Activated naive CD8-positive, alpha-beta T cell treated with anti-CD3 and anti-CD28 coated beads, Interleukin-2, amount 10 ng/mL, durations not matched to agents 7 days and 5 days (primary cell): ENCODE measurements at regions not wholly inside any gene's neighbourhood (a gene's known extent, or its start where the extent isn't known, plus 50 kb on each side); places are given as distances from the start of the nearest gene placed in this dataset.
"Not testable (repeated sequence)": the region's sequence is repeated elsewhere in the genome, so short reads cannot be mapped to it uniquely, and the experiment has no call there.

Experiments
- ATAC-seq: fragments of 150-1000 bp; cut with Tn5 transposase; one replicate; pipeline ENCODE4 v1.10.0; 2021; ENCODE audit warnings: low read depth, moderate library complexity
- POLR2A ChIA-PET: fragments of 350-600 bp; sonication (Branson Sonifier 250); formaldehyde crosslinking; loops from one replicate; lab custom pipeline; 2021; ENCODE audit warnings: antibody characterized with exemption; lab: Charles Lee
- DNase-seq: peaks from one replicate; pipeline ENCODE4 v3.0.0; 2021
- H3K27ac Mint-ChIP-seq: one replicate; pipeline ENCODE4 v1.8.0; 2022; ENCODE audit warnings: mild to moderate bottlenecking, mixed read lengths
- H3K27me3 Mint-ChIP-seq: one replicate; pipeline ENCODE4 v1.8.0; 2022; ENCODE audit warnings: mild to moderate bottlenecking, moderate library complexity, mixed read lengths
- H3K36me3 Mint-ChIP-seq: one replicate; pipeline ENCODE4 v1.8.0; 2021; ENCODE audit warnings: mild to moderate bottlenecking, mixed read lengths
- H3K4me1 Mint-ChIP-seq: one replicate; pipeline ENCODE4 v1.8.0; 2021; ENCODE audit warnings: mixed read lengths
- H3K4me3 Mint-ChIP-seq: one replicate; pipeline ENCODE4 v1.8.0; 2022; ENCODE audit warnings: mild to moderate bottlenecking, moderate library complexity, mixed read lengths
- H3K9me3 Mint-ChIP-seq: one replicate; pipeline ENCODE4 v1.8.0; 2021; ENCODE audit warnings: mixed read lengths

DNA sequence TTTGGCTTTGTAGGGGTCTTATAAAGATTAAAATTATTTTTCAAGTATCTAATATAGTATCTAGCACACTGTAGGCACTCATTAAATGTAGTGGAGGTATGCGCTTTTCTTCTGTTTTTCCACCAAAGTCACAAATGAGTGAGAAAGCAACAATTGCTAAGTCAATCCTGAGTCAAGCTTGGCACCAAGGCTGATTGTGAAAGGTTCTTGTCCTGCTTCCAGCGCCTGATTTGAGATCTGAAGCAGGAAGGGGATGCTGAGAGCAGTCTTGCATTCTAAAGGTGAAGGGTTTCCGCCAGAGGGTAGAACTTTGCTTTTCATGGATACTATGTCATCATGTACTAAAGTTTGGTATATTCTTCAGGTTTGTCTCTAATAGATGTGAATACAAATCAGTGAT lies 64.9 kb upstream of the DAAM1 start:
- Mint-ChIP-seq H3K27me3 (peaks cover 41% of the 10 kb centered on the region), H3K4me3 (no peak overlapping the region), H3K27ac (no peak overlapping the region), H3K4me1 (no peaks in the 10 kb centered on the region), H3K9me3 (no peaks in the 10 kb centered on the region), H3K36me3 (no peaks in the 10 kb centered on the region)
- POLR2A ChIA-PET: no interaction called here
- ATAC-seq (no peak), DNase-seq (no peak)

DNA sequence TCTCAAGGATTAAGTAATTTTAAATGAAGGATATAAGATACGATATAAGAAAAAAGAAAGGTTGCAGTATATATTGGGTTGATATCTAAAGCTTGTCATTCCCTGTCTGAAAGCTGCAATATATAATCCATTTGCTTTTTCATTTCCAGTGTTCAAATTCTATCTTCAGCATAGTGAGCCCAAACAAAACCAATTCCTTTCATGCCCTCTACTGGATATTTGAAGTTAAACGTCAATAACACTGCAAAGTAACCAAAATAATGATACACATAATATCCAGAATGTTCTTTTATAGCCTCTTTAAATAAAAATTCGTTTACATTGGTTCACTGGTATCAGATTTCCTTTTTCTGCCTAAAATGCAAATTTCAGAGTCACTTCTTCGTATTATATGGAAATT lies 64.5 kb upstream of the DAAM1 start:
- Mint-ChIP-seq H3K4me1 (no peaks in the 10 kb centered on the region), H3K27ac (no peak overlapping the region), H3K27me3 (peaks cover 45% of the 10 kb centered on the region), H3K36me3 (no peaks in the 10 kb centered on the region), H3K4me3 (no peak overlapping the region), H3K9me3 (no peaks in the 10 kb centered on the region)
- POLR2A ChIA-PET: no interaction called here
- no peak for DNase-seq
- no peak for ATAC-seq

DNA sequence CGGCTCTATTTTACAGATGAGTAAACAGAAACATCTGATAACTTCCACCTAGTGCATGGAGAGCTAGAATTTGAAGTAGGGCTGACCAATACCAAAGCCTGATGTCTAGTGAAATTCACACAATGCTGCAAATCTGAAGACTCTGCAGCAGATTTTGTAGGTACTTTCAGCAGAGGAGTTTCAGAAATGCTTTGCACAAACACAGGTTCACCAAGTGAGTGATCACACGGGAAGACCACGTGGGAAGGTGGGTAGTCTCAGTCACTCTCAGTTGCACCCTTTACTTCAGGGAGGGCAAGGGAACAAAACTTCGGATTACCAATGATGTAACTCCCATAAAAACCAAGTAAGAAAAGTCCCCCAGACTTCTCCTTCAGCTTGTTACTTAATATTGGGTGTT lies 63.3 kb upstream of the DAAM1 start:
- peaks cover 42% of the 10 kb centered on the region for H3K27me3 Mint-ChIP-seq
- no peak overlapping the region for H3K27ac Mint-ChIP-seq
- no peak overlapping the region for H3K4me3 Mint-ChIP-seq
- no peak for ATAC-seq
- no peaks in the 10 kb centered on the region for H3K9me3 Mint-ChIP-seq
- POLR2A ChIA-PET: no interaction called here
- no peaks in the 10 kb centered on the region for H3K4me1 Mint-ChIP-seq
- H3K36me3 Mint-ChIP-seq: no peaks in the 10 kb centered on the region
- DNase-seq: no peak

DNA sequence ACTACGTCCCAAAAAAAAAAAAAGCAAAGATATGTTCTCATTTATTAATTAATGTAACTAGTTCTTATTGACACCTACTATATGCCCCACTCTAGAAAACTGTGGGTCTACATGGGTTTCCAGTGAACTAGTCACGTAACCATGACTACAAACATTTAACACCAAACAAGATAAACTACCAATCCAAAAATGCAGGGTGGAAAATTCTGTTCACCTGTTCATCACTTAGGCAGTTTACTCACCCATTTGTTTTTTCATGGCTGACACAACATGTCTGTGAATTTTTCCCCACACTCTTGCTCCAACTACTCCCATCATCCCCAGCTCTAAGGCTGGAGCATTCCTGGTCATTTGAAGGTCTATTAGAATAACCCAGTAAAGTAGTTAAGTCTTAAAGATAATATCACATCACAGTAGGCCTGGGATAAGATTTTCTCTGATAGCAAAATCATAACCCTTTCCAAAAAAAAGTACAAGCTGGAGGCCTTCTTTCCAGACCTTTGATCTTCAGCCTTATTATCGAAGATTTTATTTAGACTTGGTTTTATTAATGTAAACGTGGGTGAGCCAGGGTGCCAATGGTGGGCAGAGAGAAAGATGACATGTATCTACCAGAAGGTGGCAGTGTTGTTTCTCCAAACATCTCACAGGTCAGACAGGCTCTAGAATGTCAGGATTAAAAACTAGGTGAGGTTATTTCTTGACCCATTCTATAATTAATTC lies 61.6 kb upstream of the DAAM1 start:
- no peak overlapping the region for H3K27ac Mint-ChIP-seq
- ATAC-seq (peak; percentile 45), DNase-seq (no peak)
- peaks cover 41% of the 10 kb centered on the region for H3K27me3 Mint-ChIP-seq
- no peaks in the 10 kb centered on the region for H3K4me1 Mint-ChIP-seq
- H3K36me3 Mint-ChIP-seq: no peaks in the 10 kb centered on the region
- POLR2A ChIA-PET: no interaction called here
- no peaks in the 10 kb centered on the region for H3K9me3 Mint-ChIP-seq
- no peak overlapping the region for H3K4me3 Mint-ChIP-seq

DNA sequence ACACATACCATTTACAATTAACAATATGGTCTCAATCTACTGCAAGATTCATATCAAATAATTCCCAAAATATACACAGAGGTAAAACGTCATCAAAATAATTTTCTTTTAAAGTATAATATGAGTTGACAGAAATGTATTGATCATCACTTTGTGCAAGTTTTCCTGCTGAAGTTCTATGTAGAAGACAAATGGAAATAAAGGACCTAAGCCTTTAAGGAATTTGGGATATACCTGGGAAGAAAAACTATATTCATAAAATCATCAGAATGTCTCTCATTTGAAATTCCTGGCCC lies 61.1 kb upstream of the DAAM1 start:
- Mint-ChIP-seq H3K4me1 (no peaks in the 10 kb centered on the region), H3K27me3 (peaks cover 45% of the 10 kb centered on the region), H3K9me3 (no peaks in the 10 kb centered on the region), H3K36me3 (no peaks in the 10 kb centered on the region), H3K27ac (no peak overlapping the region), H3K4me3 (no peak overlapping the region)
- no peak for DNase-seq
- ATAC-seq: no peak
- POLR2A ChIA-PET: no interaction called here

- no peak for DNase-seq
- no peak for ATAC-seq
- Mint-ChIP-seq H3K4me1 (no peaks in the 10 kb centered on the region), H3K36me3 (no peaks in the 10 kb centered on the region), H3K27me3 (peaks cover 47% of the 10 kb centered on the region), H3K9me3 (no peaks in the 10 kb centered on the region), H3K27ac (no peak overlapping the region), H3K4me3 (no peak overlapping the region)
- POLR2A ChIA-PET: interaction anchor here (0.6 kb wide), 1 partner anchor 299 kb away, joined by 3 read pairs; no protein-coding TSS in a partner anchor
These were observed 58.0 kb upstream of the DAAM1 start for GRCh38 chr14:59130462-59130861.

DNA sequence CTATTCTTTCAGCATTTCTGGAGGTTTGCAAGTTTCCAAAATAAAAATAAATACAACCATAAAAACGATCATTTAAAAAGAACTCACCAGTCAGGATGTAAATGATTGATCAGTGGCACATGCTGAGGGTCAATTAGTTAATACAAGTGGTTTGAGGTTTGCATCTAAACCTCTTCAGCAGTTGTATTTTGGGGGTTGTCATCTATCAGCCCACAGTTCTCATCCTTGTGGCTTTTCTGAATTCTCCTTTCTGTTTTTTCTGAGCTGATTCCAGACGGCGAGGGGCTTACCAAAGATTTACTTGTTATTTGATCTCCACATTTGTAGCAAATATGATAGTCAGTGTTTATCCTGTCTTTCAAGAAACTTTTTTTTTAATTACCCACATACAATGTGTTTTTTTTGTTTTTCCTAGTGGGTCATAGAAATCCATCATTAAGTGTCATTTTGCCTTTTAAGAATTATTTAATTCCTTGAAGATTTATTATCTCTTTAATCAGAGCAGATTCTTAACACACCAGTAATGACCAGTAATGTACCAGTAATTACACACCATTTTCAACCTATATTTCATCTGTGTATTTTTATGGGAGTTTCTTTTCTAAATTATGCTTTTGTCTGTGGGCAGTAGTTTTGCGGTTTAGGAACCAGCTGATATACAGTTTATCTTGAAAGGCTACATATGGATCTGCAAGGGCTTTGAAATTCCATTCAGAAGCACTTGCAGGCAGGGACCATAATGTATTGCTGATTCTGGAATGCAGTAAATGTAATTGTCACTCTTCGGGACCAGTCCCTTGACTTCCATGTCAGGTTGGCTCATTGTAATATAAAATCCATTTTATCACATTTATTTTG lies 56.3 kb upstream of the DAAM1 start:
- H3K27ac Mint-ChIP-seq: no peak overlapping the region
- H3K27me3 Mint-ChIP-seq: peaks cover 47% of the 10 kb centered on the region
- H3K4me1 Mint-ChIP-seq: no peaks in the 10 kb centered on the region
- POLR2A ChIA-PET: interaction anchor here (0.5 kb wide), 1 partner anchor 37 kb away, joined by 3 read pairs; no protein-coding TSS in a partner anchor
- no peak overlapping the region for H3K4me3 Mint-ChIP-seq
- ATAC-seq: no peak
- H3K9me3 Mint-ChIP-seq: no peaks in the 10 kb centered on the region
- H3K36me3 Mint-ChIP-seq: no peaks in the 10 kb centered on the region
- DNase-seq: no peak

GRCh38 chr14:59132796-59133494 lies 55.5 kb upstream of the DAAM1 start:
- Mint-ChIP-seq H3K27me3 (peaks cover 47% of the 10 kb centered on the region), H3K27ac (no peak overlapping the region), H3K4me1 (no peaks in the 10 kb centered on the region), H3K36me3 (no peaks in the 10 kb centered on the region), H3K4me3 (no peak overlapping the region), H3K9me3 (no peaks in the 10 kb centered on the region)
- no peak for ATAC-seq
- no peak for DNase-seq
- POLR2A ChIA-PET: interaction anchor here (0.5 kb wide), 1 partner anchor 36 kb away, joined by 3 read pairs; no protein-coding TSS in a partner anchor

GRCh38 chr14:59133709-59134108 lies 54.8 kb upstream of the DAAM1 start:
- Mint-ChIP-seq H3K36me3 (no peaks in the 10 kb centered on the region), H3K9me3 (no peaks in the 10 kb centered on the region), H3K27me3 (peaks cover 43% of the 10 kb centered on the region), H3K4me3 (no peak overlapping the region), H3K4me1 (no peaks in the 10 kb centered on the region), H3K27ac (no peak overlapping the region)
- POLR2A ChIA-PET: no interaction called here
- ATAC-seq: no peak
- DNase-seq: no peak

- POLR2A ChIA-PET: no interaction called here
- ATAC-seq (no peak), DNase-seq (no peak)
- Mint-ChIP-seq H3K27ac (no peak overlapping the region), H3K27me3 (peaks cover 38% of the 10 kb centered on the region), H3K4me3 (no peak overlapping the region), H3K36me3 (no peaks in the 10 kb centered on the region), H3K9me3 (no peaks in the 10 kb centered on the region), H3K4me1 (no peaks in the 10 kb centered on the region)
These were observed 54.2 kb upstream of the DAAM1 start for GRCh38 chr14:59134307-59134706.

DNA sequence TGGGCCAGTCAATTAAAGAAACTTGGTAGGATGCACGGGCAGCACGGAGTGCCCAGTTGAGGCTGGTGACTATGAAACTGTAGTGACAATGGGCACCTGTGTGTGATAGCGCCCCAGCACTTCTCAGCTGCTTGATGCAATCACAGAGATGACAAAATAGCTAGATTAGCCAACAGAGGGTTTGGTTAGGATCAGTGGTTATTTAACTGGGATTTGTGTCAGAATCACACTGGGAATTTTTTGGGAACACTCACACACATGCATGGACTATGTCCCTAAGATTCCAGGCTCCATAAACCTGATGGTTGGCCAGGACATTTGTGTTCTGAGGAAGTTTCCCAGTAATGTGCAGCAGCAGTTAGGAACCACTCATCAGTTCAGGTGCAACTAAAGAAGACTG lies 51.2 kb upstream of the DAAM1 start:
- no peak for ATAC-seq
- no peaks in the 10 kb centered on the region for H3K9me3 Mint-ChIP-seq
- H3K27me3 Mint-ChIP-seq: peaks cover 17% of the 10 kb centered on the region
- POLR2A ChIA-PET: no interaction called here
- no peak for DNase-seq
- no peaks in the 10 kb centered on the region for H3K4me1 Mint-ChIP-seq
- H3K4me3 Mint-ChIP-seq: no peak overlapping the region
- no peak overlapping the region for H3K27ac Mint-ChIP-seq
- no peaks in the 10 kb centered on the region for H3K36me3 Mint-ChIP-seq

DNA sequence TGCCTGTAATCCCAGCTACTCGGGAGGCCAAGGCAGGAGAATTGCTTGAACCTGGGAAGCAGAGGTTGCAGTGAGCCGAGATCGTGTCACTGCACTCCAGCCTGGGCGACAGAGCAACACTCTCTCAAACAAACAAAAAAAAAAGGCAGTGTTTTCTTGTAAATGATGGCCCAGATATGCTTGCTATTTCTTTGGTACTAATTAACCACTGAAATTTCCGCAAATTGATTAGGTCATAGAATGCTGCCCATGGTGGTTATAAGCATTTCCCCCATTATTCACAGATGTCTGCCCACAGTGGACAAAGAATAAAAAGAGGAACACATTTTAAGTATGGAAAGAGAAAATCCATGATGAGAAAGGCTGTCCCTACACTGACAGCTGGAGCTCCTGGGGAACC lies 49.9 kb upstream of the DAAM1 start:
- POLR2A ChIA-PET, H3K4me1 Mint-ChIP-seq, H3K9me3 Mint-ChIP-seq, H3K27ac Mint-ChIP-seq, H3K36me3 Mint-ChIP-seq, H3K4me3 Mint-ChIP-seq, H3K27me3 Mint-ChIP-seq, ATAC-seq, DNase-seq: not testable (repeated sequence)
